K562 (cell line): ENCODE measurements at regions not wholly inside any gene's neighbourhood (a gene's known extent, or its start where the extent isn't known, plus 50 kb on each side); places are given as distances from the start of the nearest gene placed in this dataset.

Experiments used
- BHLHE40 ChIP-seq: IDR thresholded peaks from 2 replicates; pipeline ENCODE4 v1.6.1; 2011; ENCODE audit warnings: low read length, improper control_type of control experiment
- BRF2 ChIP-seq: IDR thresholded peaks from 3 replicates; pipeline ENCODE4 v1.6.1; 2011; ENCODE audit warnings: borderline replicate concordance, mild to moderate bottlenecking; ENCODE audit not compliant: insufficient read length, insufficient read depth
- CTCFL ChIP-seq: IDR thresholded peaks from 2 replicates; pipeline ENCODE4 v1.6.1; 2011; ENCODE audit warnings: borderline replicate concordance, low read depth, mild to moderate bottlenecking, moderate library complexity, low read length; ENCODE audit not compliant: insufficient read depth, poor library complexity, severe bottlenecking
- FOXA3 ChIP-seq, 2 experiments: fragments of 450-650 bp in 1 of 2; sonication (generic) in 1 of 2; formaldehyde crosslinking; IDR thresholded peaks in 1 of 2; conservative IDR thresholded peaks in 1 of 2; 2 replicates each; pipeline versions ENCODE4 v1.4.0 to v1.8.0; 2020 to 2022; ENCODE audit warnings: mild to moderate bottlenecking in 2 of 2, missing genetic modification reagents in 1 of 2
- HIVEP1 ChIP-seq: fragments of 250-450 bp; sonication (Bioruptor Pico); IDR thresholded peaks from 2 replicates; pipeline ENCODE4 v1.4.0; 2020; ENCODE audit warnings: mild to moderate bottlenecking
- JUND ChIP-seq, 2 experiments: IDR thresholded peaks; 2 replicates in 1 of 2; 3 replicates in 1 of 2; pipeline ENCODE4 v1.6.1; 2011; ENCODE audit warnings: borderline replicate concordance in 2 of 2, low read depth in 2 of 2, low read length in 2 of 2, improper control_type of control experiment in 1 of 2, missing biosample characterization in 1 of 2, missing genetic modification characterization in 1 of 2, missing genetic modification reagents in 1 of 2
- KHSRP ChIP-seq: fragments of 450-650 bp; IDR thresholded peaks from 2 replicates; pipeline ENCODE4 v1.6.1; 2017
- KLF10 ChIP-seq: fragments of 250-450 bp; sonication (Bioruptor Pico); IDR thresholded peaks from 2 replicates; pipeline ENCODE4 v1.6.1; 2021; ENCODE audit warnings: matching md5 sums
- NCOA6 ChIP-seq: fragments of 450-650 bp; IDR thresholded peaks from 2 replicates; pipeline ENCODE4 v1.6.1; 2017; ENCODE audit warnings: mild to moderate bottlenecking
- NEUROD1 ChIP-seq: fragments of 150-350 bp; IDR thresholded peaks from 2 replicates; pipeline ENCODE4 v1.6.1; 2014; ENCODE audit warnings: borderline replicate concordance, low read length, low read depth; ENCODE audit not compliant: partially characterized antibody
- NR2F6 ChIP-seq: fragments of 450-650 bp; formaldehyde crosslinking; IDR thresholded peaks from 2 replicates; pipeline ENCODE4 v1.4.0; 2020; ENCODE audit warnings: mild to moderate bottlenecking
- TAF7 ChIP-seq: fragments of 450-650 bp; IDR thresholded peaks from 2 replicates; pipeline ENCODE4 v1.6.1; 2016; ENCODE audit warnings: missing genetic modification characterization, missing compliant biosample characterization
- TCFL5 ChIP-seq: fragments of 250-450 bp; sonication (Bioruptor Pico); conservative IDR thresholded peaks from 2 replicates; pipeline ENCODE4 v1.6.1; 2021; ENCODE audit warnings: mild to moderate bottlenecking, moderate library complexity, matching md5 sums
- YBX1 ChIP-seq: fragments of 450-650 bp; IDR thresholded peaks from 2 replicates; pipeline ENCODE4 v1.7.1; 2016; ENCODE audit warnings: mild to moderate bottlenecking
- ZNF121 ChIP-seq: sonication (generic); formaldehyde crosslinking; conservative IDR thresholded peaks from 2 replicates; pipeline ENCODE4 v1.8.0; 2022; ENCODE audit warnings: missing genetic modification reagents
- ZNF146 ChIP-seq: IDR thresholded peaks from one replicate; pipeline ENCODE4 v1.6.1; 2018; ENCODE audit warnings: missing compliant biosample characterization; ENCODE audit not compliant: unreplicated experiment
- ZNF197 ChIP-seq: fragments of 200-800 bp; sonication (Bioruptor generic); IDR thresholded peaks from 2 replicates; pipeline ENCODE4 v1.6.1; 2016; ENCODE audit warnings: low read depth, missing genetic modification characterization, missing compliant biosample characterization
- ZNF561 ChIP-seq: fragments of 450-650 bp; formaldehyde crosslinking; conservative IDR thresholded peaks from 2 replicates; pipeline ENCODE4 v1.4.0; 2020; ENCODE audit warnings: mild to moderate bottlenecking, moderate library complexity
- ZNF696 ChIP-seq: fragments of 250-450 bp; sonication (Bioruptor Pico); conservative IDR thresholded peaks from 2 replicates; pipeline ENCODE4 v1.4.0; 2020; ENCODE audit warnings: mild to moderate bottlenecking, moderate library complexity
- ZNF699 ChIP-seq: fragments of 250-450 bp; sonication (Bioruptor Pico); IDR thresholded peaks from 2 replicates; pipeline ENCODE4 v1.8.0; 2021; ENCODE audit warnings: mild to moderate bottlenecking, moderate library complexity; ENCODE audit not compliant: insufficient replicate concordance
- ZNF780A ChIP-seq: fragments of 250-450 bp; sonication (Bioruptor Pico); IDR thresholded peaks from 2 replicates; pipeline ENCODE4 v1.5.0; 2021; ENCODE audit warnings: mild to moderate bottlenecking
- TF ChIP-seq, protein P1 (sequence below): fragments of 200-800 bp; sonication (Bioruptor generic); IDR thresholded peaks from 2 replicates; pipeline ENCODE4 v1.6.1; 2017; ENCODE audit warnings: missing genetic modification characterization, missing compliant biosample characterization
- TF ChIP-seq, protein P2 (sequence below): fragments of 250-450 bp; sonication (Bioruptor Pico); IDR thresholded peaks from 2 replicates; pipeline ENCODE4 v1.5.0; 2020; ENCODE audit warnings: mild to moderate bottlenecking, borderline replicate concordance

GRCh38 chr6:15769511-15770018, 106.7 kb upstream of the DTNBP1 start (continued):
- TF ChIP-seq CTCFL (no peak), JUND (IDR thresholded peaks at IDR 0.05; ENCODE audit: borderline replicate concordance, low read depth, low read length) (peak; percentile 5; the same call in 1 of the 2 replicates), JUND (tag; IDR thresholded peaks at IDR 0.05; ENCODE audit: borderline replicate concordance, low read depth, low read length) (peak; percentile 19; the same call in 1 of the 3 replicates), ZNF696 (no peak), BRF2 (no peak), YBX1 (no peak), ZNF146 (CRISPR knock-in tag) (no peak), FOXA3 (CRISPR knock-in tag; conservative IDR thresholded peaks at IDR 0.05 in 1 of 2, IDR thresholded peaks at IDR 0.05 in 1 of 2) (0 out of 4 replicates have a peak, but pooled peaks of 1 of the 2 experiments have one; percentile 23), NCOA6 (no peak), TAF7 (tag) (no peak), NEUROD1 (no peak), ZNF699 (no peak), ZNF121 (CRISPR knock-in tag) (no peak), BHLHE40 (0 out of 2 replicates have a peak, but pooled peaks have one; percentile 24), HIVEP1 (CRISPR knock-in tag) (no peak), KLF10 (CRISPR knock-in tag) (no peak), ZNF197 (CRISPR knock-in tag) (no peak), ZNF561 (CRISPR knock-in tag) (no peak), TCFL5 (CRISPR knock-in tag) (no peak), NR2F6 (no peak), ZNF780A (CRISPR knock-in tag) (no peak), KHSRP (no peak)
- TF ChIP-seq, protein P1, sequence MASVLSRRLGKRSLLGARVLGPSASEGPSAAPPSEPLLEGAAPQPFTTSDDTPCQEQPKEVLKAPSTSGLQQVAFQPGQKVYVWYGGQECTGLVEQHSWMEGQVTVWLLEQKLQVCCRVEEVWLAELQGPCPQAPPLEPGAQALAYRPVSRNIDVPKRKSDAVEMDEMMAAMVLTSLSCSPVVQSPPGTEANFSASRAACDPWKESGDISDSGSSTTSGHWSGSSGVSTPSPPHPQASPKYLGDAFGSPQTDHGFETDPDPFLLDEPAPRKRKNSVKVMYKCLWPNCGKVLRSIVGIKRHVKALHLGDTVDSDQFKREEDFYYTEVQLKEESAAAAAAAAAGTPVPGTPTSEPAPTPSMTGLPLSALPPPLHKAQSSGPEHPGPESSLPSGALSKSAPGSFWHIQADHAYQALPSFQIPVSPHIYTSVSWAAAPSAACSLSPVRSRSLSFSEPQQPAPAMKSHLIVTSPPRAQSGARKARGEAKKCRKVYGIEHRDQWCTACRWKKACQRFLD: no peak
- TF ChIP-seq, protein P2, sequence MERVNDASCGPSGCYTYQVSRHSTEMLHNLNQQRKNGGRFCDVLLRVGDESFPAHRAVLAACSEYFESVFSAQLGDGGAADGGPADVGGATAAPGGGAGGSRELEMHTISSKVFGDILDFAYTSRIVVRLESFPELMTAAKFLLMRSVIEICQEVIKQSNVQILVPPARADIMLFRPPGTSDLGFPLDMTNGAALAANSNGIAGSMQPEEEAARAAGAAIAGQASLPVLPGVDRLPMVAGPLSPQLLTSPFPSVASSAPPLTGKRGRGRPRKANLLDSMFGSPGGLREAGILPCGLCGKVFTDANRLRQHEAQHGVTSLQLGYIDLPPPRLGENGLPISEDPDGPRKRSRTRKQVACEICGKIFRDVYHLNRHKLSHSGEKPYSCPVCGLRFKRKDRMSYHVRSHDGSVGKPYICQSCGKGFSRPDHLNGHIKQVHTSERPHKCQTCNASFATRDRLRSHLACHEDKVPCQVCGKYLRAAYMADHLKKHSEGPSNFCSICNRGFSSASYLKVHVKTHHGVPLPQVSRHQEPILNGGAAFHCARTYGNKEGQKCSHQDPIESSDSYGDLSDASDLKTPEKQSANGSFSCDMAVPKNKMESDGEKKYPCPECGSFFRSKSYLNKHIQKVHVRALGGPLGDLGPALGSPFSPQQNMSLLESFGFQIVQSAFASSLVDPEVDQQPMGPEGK (CRISPR knock-in tag): no peak
